ENCODE measurements at regions not wholly inside any gene's neighbourhood (a gene's known extent, or its start where the extent isn't known, plus 50 kb on each side); places are given as distances from the start of the nearest gene placed in this dataset.

GRCh38 chr10:6321880-6322279, 119.1 kb downstream of the PFKFB3 start:
- H3K27ac Mint-ChIP-seq: no peak overlapping the region
- DNase-seq (ENCODE audit: low spot score) (no peak), ATAC-seq (no peak)
- peaks cover 7% of the 10 kb centered on the region; the same call in 1 of the 2 replicates for H3K9me3 Mint-ChIP-seq
- no peaks in the 10 kb centered on the region; the same call in 1 of the 2 replicates for H3K27me3 Mint-ChIP-seq (ENCODE audit: low read depth)
- H3K4me1 Mint-ChIP-seq: no peaks in the 10 kb centered on the region
- ChIA-PET POLR2A (no interaction called here), CTCF (no interaction called here)
- peaks cover 5% of the 10 kb centered on the region for H3K36me3 Mint-ChIP-seq
- no peak overlapping the region for H3K4me3 Mint-ChIP-seq
- TF ChIP-seq ZNF232 (CRISPR knock-in tag; IDR thresholded peaks at IDR 0.05) (no peak), E2F4 (CRISPR knock-in tag; IDR thresholded peaks at IDR 0.05; ENCODE audit: borderline replicate concordance, low read depth) (no peak), ELF4 (CRISPR knock-in tag; IDR thresholded peaks at IDR 0.05; ENCODE audit: low read depth) (no peak), CBFB (CRISPR knock-in tag; IDR thresholded peaks at IDR 0.05; ENCODE audit: low read depth) (no peak), ZNF121 (CRISPR knock-in tag; IDR thresholded peaks at IDR 0.05) (no peak), NR1H2 (CRISPR knock-in tag; IDR thresholded peaks at IDR 0.05) (no peak), TEAD4 (CRISPR knock-in tag; IDR thresholded peaks at IDR 0.05) (no peak), ATF3 (CRISPR knock-in tag; conservative IDR thresholded peaks at IDR 0.05) (no peak), GRHL2 (CRISPR knock-in tag; IDR thresholded peaks at IDR 0.05; ENCODE audit: insufficient replicate concordance, severe bottlenecking) (no peak), ETV6 (CRISPR knock-in tag; IDR thresholded peaks at IDR 0.05) (no peak), ZNF263 (CRISPR knock-in tag; IDR thresholded peaks at IDR 0.05; ENCODE audit: low read depth) (no peak)

- no peak overlapping the region for H3K27ac Mint-ChIP-seq
- no peak for DNase-seq (ENCODE audit: low spot score)
- ATAC-seq: no peak
- H3K36me3 Mint-ChIP-seq: peaks cover 5% of the 10 kb centered on the region
- ChIA-PET CTCF (no interaction called here), POLR2A (no interaction called here)
- TF ChIP-seq ATF1 (CRISPR knock-in tag; IDR thresholded peaks at IDR 0.05) (no peak), SOX15 (CRISPR knock-in tag; IDR thresholded peaks at IDR 0.05) (no peak), FOXP4 (CRISPR knock-in tag; IDR thresholded peaks at IDR 0.05) (no peak), FOXK1 (CRISPR knock-in tag; IDR thresholded peaks at IDR 0.05) (no peak), ZNF219 (CRISPR knock-in tag; IDR thresholded peaks at IDR 0.05; ENCODE audit: borderline replicate concordance) (no peak), E2F4 (CRISPR knock-in tag; IDR thresholded peaks at IDR 0.05; ENCODE audit: borderline replicate concordance, low read depth) (no peak), NR1H2 (CRISPR knock-in tag; IDR thresholded peaks at IDR 0.05) (no peak), ZSCAN18 (CRISPR knock-in tag; IDR thresholded peaks at IDR 0.05) (no peak), ZNF425 (CRISPR knock-in tag; conservative IDR thresholded peaks at IDR 0.05) (no peak), ATF2 (CRISPR knock-in tag; IDR thresholded peaks at IDR 0.05; ENCODE audit: borderline replicate concordance, low read depth) (no peak), CREM (CRISPR knock-in tag; IDR thresholded peaks at IDR 0.05) (no peak), ERG (CRISPR knock-in tag; IDR thresholded peaks at IDR 0.05) (no peak), USF2 (CRISPR knock-in tag; IDR thresholded peaks at IDR 0.05) (no peak)
- peaks cover 7% of the 10 kb centered on the region; the same call in 1 of the 2 replicates for H3K9me3 Mint-ChIP-seq
- H3K4me1 Mint-ChIP-seq: no peaks in the 10 kb centered on the region
- H3K27me3 Mint-ChIP-seq (ENCODE audit: low read depth): no peaks in the 10 kb centered on the region; the same call in 1 of the 2 replicates
- H3K4me3 Mint-ChIP-seq: no peak overlapping the region
Measured at GRCh38 chr10:6322805-6323204, 120.1 kb downstream of the PFKFB3 start.
